ENCODE measurements at regions not wholly inside any gene's neighbourhood (a gene's known extent, or its start where the extent isn't known, plus 50 kb on each side); places are given as distances from the start of the nearest gene placed in this dataset.

DNA sequence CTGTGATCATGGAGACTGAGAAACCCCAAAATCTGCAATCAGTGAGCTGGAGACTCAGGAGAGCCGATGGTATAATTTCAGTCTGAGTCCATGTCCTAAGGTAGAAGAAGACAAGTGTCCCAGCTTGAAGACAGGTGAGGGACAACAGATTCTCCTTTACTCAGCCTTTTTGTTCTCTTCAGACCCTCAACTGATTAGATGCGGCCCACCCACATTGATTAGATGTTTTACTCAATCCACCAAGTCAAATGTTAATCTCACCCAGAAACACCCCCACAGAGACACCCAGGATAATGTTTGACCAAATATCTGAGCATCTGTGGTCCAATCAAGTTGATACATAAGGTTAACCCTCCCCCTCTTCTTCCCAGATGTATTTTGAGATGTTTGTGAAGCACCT, 131.2 kb downstream of the PFKFB3 start:
- no peak for TF ChIP-seq CTCF (IDR thresholded peaks at IDR 0.05)
- no peak for TF ChIP-seq NR2C2 (CRISPR knock-in tag; IDR thresholded peaks at IDR 0.05)
- TF ChIP-seq SMAD4 (CRISPR knock-in tag; IDR thresholded peaks at IDR 0.05), result no peak
- no peak for TF ChIP-seq CREB1 (CRISPR knock-in tag; IDR thresholded peaks at IDR 0.05)
- TF ChIP-seq ZNF396 (CRISPR knock-in tag; IDR thresholded peaks at IDR 0.05; ENCODE audit: borderline replicate concordance), result no peak
- no peak for TF ChIP-seq PRDM15 (CRISPR knock-in tag; IDR thresholded peaks at IDR 0.05)
- TF ChIP-seq MXD4 (CRISPR knock-in tag; IDR thresholded peaks at IDR 0.05; ENCODE audit: borderline replicate concordance), result no peak
- no peak for TF ChIP-seq KAT7 (CRISPR knock-in tag; IDR thresholded peaks at IDR 0.05; ENCODE audit: borderline replicate concordance)
- TF ChIP-seq AR (CRISPR knock-in tag; IDR thresholded peaks at IDR 0.05), result no peak
- TF ChIP-seq TEAD1 (CRISPR knock-in tag; IDR thresholded peaks at IDR 0.05), result no peak
- no peak for TF ChIP-seq SP1 (CRISPR knock-in tag; conservative IDR thresholded peaks at IDR 0.05)
- no peak for TF ChIP-seq MYBL2 (CRISPR knock-in tag; IDR thresholded peaks at IDR 0.05)
